ENCODE measurements at regions not wholly inside any gene's neighbourhood (a gene's known extent, or its start where the extent isn't known, plus 50 kb on each side); places are given as distances from the start of the nearest gene placed in this dataset.

DNA sequence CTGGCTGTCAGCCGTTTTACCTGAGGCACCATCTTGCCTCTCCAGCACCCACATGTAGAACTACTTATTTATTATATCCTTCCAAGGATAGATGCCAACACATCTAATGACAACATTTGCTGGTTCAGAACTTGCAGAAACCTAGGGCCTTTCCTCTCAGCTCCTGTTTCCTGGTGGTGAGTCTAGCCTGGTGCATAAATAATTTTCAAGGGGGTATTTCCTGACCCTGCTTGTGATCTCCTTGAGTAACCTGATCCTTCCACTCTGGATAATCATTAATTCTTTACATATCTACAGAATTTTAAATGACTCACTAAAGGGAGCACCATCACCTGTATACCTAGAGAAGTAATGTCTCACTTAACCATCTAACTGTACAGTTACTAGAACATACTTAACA, 153.4 kb downstream of the PPARGC1A start:
- TF ChIP-seq, protein P1, sequence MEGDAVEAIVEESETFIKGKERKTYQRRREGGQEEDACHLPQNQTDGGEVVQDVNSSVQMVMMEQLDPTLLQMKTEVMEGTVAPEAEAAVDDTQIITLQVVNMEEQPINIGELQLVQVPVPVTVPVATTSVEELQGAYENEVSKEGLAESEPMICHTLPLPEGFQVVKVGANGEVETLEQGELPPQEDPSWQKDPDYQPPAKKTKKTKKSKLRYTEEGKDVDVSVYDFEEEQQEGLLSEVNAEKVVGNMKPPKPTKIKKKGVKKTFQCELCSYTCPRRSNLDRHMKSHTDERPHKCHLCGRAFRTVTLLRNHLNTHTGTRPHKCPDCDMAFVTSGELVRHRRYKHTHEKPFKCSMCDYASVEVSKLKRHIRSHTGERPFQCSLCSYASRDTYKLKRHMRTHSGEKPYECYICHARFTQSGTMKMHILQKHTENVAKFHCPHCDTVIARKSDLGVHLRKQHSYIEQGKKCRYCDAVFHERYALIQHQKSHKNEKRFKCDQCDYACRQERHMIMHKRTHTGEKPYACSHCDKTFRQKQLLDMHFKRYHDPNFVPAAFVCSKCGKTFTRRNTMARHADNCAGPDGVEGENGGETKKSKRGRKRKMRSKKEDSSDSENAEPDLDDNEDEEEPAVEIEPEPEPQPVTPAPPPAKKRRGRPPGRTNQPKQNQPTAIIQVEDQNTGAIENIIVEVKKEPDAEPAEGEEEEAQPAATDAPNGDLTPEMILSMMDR (conservative IDR thresholded peaks at IDR 0.05; ENCODE audit: low read depth, low read length): no peak
- TF ChIP-seq EZH2 (IDR thresholded peaks at IDR 0.05; ENCODE audit: low read length, unreplicated experiment): no peak

Measured in PC-3 (cell line).